ENCODE measurements at regions not wholly inside any gene's neighbourhood (a gene's known extent, or its start where the extent isn't known, plus 50 kb on each side); places are given as distances from the start of the nearest gene placed in this dataset.

DNA sequence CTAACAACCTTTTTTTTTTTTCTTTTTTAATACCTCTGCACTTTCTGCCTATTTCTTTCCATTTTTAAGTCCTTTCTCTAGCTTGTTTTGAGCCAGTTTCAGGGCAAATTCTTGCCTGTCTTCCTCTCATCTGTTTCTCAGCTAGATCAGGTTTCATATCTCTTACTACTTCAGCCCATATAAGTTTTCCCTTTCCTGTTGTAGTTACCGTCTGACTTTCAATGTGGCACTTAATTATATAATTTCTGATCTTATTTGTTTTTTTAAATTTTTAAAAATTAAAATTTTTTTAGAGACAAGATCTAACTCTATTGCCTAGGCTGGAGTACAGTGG lies 104.7 kb upstream of the ELL2 start:
- no peak overlapping the region for H3K27ac ChIP-seq
- no peak overlapping the region for H3K4me2 ChIP-seq (ENCODE audit: low read length)
- no peaks in the 10 kb centered on the region for H3K9me3 ChIP-seq (ENCODE audit: control insufficient read depth, low read length)
- H3K79me2 ChIP-seq, result no peaks in the 10 kb centered on the region
- H3K36me3 ChIP-seq (ENCODE audit: control insufficient read depth, insufficient read depth, low read length), result no peaks in the 10 kb centered on the region
- no peak overlapping the region for H3K4me3 ChIP-seq (ENCODE audit: low read depth, low read length)
- H2AFZ ChIP-seq, result no peak overlapping the region
- H3K9ac ChIP-seq, result no peak overlapping the region
- no peaks in the 10 kb centered on the region for H3K27me3 ChIP-seq (ENCODE audit: control insufficient read depth, insufficient read depth, low read length)
- TF ChIP-seq, protein P1, sequence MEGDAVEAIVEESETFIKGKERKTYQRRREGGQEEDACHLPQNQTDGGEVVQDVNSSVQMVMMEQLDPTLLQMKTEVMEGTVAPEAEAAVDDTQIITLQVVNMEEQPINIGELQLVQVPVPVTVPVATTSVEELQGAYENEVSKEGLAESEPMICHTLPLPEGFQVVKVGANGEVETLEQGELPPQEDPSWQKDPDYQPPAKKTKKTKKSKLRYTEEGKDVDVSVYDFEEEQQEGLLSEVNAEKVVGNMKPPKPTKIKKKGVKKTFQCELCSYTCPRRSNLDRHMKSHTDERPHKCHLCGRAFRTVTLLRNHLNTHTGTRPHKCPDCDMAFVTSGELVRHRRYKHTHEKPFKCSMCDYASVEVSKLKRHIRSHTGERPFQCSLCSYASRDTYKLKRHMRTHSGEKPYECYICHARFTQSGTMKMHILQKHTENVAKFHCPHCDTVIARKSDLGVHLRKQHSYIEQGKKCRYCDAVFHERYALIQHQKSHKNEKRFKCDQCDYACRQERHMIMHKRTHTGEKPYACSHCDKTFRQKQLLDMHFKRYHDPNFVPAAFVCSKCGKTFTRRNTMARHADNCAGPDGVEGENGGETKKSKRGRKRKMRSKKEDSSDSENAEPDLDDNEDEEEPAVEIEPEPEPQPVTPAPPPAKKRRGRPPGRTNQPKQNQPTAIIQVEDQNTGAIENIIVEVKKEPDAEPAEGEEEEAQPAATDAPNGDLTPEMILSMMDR (IDR thresholded peaks at IDR 0.05), result no peak
- H3K4me1 ChIP-seq, result peaks cover 3% of the 10 kb centered on the region

DNA sequence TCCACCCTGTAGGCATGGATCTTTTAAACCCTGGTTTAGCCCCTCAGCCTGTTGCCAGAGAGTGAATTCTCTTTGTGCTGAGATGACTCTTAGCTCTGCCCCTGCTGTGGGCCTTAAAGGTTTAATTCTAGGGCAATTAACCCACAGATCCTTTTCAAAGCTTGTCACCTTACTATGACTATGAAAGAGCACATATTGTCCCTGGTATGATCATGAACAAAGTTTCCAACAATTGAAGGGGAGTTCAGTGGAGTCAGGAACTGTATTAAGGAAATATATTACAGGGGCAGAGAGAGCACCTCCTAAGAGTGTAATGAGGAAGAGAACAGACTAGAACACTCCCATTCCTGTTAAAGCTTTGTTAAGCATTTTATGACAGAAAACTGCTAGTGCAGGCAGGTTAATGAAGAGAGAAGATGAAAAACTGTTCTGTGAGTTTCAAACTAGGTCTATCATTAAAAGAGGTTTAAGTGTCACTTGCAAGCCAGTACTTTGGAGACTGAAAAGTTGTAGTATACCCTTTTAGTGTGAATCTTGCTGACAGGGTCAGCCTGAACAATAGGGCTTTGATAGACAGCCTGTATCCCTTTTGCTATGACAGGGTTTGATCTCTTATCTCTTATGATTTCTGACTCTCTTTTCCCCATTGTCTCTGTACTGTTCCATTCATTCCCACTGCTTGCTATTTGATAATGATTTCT lies 104.2 kb upstream of the ELL2 start:
- no peak overlapping the region for H3K27ac ChIP-seq
- peaks cover 3% of the 10 kb centered on the region for H3K4me1 ChIP-seq
- no peaks in the 10 kb centered on the region for H3K36me3 ChIP-seq (ENCODE audit: control insufficient read depth, insufficient read depth, low read length)
- H2AFZ ChIP-seq, result no peak overlapping the region
- no peak overlapping the region for H3K4me3 ChIP-seq (ENCODE audit: low read depth, low read length)
- no peak overlapping the region for H3K4me2 ChIP-seq (ENCODE audit: low read length)
- no peaks in the 10 kb centered on the region for H3K79me2 ChIP-seq
- no peaks in the 10 kb centered on the region for H3K9me3 ChIP-seq (ENCODE audit: control insufficient read depth, low read length)
- TF ChIP-seq, protein P1 (IDR thresholded peaks at IDR 0.05), result no peak
- no peaks in the 10 kb centered on the region for H3K27me3 ChIP-seq (ENCODE audit: control insufficient read depth, insufficient read depth, low read length)
- no peak overlapping the region for H3K9ac ChIP-seq

DNA sequence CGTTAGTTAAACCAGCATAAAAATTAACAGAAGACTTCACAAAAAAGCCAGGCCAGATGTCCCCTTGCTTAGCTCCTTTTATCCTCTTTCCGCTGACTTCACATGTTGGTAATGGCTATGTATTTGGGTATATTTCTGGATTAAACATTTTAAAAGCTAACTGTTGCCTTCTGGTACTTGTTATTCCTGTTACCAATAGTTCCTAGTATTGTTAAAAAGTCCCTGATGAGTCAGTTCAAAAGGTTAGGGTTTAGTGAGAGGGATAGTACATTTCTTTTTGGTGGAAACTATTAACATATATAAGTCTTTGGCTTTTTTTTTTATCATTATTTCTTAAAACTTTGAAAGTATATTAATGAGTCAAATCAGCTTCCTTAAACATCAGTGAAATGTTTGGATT lies 103.2 kb upstream of the ELL2 start:
- Histone ChIP-seq H3K27me3 (ENCODE audit: control insufficient read depth, insufficient read depth, low read length) (no peaks in the 10 kb centered on the region), H3K9me3 (ENCODE audit: control insufficient read depth, low read length) (no peaks in the 10 kb centered on the region), H3K9ac (no peak overlapping the region), H2AFZ (no peak overlapping the region), H3K4me2 (ENCODE audit: low read length) (no peak overlapping the region), H3K4me3 (ENCODE audit: low read depth, low read length) (no peak overlapping the region), H3K27ac (no peak overlapping the region), H3K36me3 (ENCODE audit: control insufficient read depth, insufficient read depth, low read length) (no peaks in the 10 kb centered on the region), H3K79me2 (no peaks in the 10 kb centered on the region), H3K4me1 (peaks cover 3% of the 10 kb centered on the region)
- TF ChIP-seq, protein P1 (IDR thresholded peaks at IDR 0.05), result no peak

DNA sequence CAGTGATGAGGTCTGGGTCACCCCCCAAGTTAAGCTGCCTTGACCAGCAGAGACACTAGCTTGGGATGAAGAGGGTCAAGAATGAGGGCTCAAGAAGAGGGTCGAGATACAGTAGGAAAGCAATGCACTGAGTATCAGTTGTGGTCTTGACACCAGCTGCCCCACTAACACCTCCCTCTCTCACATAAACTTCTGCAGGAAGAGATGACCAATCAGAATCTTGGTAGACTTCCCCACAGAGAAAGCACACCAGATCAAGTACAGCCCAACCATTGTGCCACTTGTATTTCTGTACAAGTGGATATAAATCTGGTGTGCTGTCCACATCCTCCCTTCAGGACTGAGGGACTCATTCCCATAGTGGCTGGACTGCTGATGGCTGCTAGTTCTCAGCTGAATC lies 101.2 kb upstream of the ELL2 start:
- TF ChIP-seq, protein P1 (IDR thresholded peaks at IDR 0.05), result no peak
- Histone ChIP-seq H3K4me3 (ENCODE audit: low read depth, low read length) (no peak overlapping the region), H3K27ac (no peak overlapping the region), H3K79me2 (no peaks in the 10 kb centered on the region), H3K36me3 (ENCODE audit: control insufficient read depth, insufficient read depth, low read length) (no peaks in the 10 kb centered on the region), H3K4me2 (ENCODE audit: low read length) (no peak overlapping the region), H3K27me3 (ENCODE audit: control insufficient read depth, insufficient read depth, low read length) (no peaks in the 10 kb centered on the region), H3K9me3 (ENCODE audit: control insufficient read depth, low read length) (no peaks in the 10 kb centered on the region), H3K4me1 (peaks cover 3% of the 10 kb centered on the region), H2AFZ (no peak overlapping the region), H3K9ac (no peak overlapping the region)

DNA sequence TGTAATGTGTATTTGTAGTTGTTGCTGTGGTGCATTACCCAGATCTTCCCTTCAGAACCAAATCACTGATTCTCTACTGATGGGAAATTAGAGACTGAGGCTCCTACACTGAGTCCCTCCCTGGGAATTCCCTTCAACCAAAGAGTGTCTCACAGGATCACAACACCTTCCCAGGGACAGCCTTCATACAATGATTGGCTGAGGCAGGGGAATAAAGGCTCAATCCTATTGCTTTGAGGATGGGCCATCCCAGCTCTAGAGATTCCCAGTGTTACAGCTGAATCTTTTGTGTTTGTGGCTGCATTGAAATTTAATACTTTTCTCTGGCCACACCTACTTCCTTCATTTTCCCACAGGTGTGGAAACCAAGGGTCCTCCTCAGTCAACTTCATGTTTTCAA lies 96.4 kb upstream of the ELL2 start:
- Histone ChIP-seq H3K27ac (no peak overlapping the region), H3K4me1 (no peaks in the 10 kb centered on the region), H3K9me3 (ENCODE audit: control insufficient read depth, low read length) (no peaks in the 10 kb centered on the region), H3K79me2 (no peaks in the 10 kb centered on the region), H3K36me3 (ENCODE audit: control insufficient read depth, insufficient read depth, low read length) (no peaks in the 10 kb centered on the region), H3K4me2 (ENCODE audit: low read length) (no peak overlapping the region), H3K4me3 (ENCODE audit: low read depth, low read length) (no peak overlapping the region), H3K27me3 (ENCODE audit: control insufficient read depth, insufficient read depth, low read length) (no peaks in the 10 kb centered on the region), H2AFZ (no peak overlapping the region), H3K9ac (no peak overlapping the region)
- TF ChIP-seq, protein P1 (IDR thresholded peaks at IDR 0.05), result no peak

Measured in parathyroid adenoma (tissue), 2 donors.